H4 (cell line): ENCODE measurements at regions not wholly inside any gene's neighbourhood (a gene's known extent, or its start where the extent isn't known, plus 50 kb on each side); places are given as distances from the start of the nearest gene placed in this dataset.

ENCODE experiments used
- DNase-seq: peaks from one replicate; pipeline ENCODE4 v3.0.0-alpha.2; 2015; ENCODE audit warnings: low spot score

GRCh38 chr4:122034619-122035018, 82.8 kb upstream of the TRPC3 start:
- DNase-seq: no peak

- DNase-seq: no peak
Measured at GRCh38 chr4:122027203-122027602, 75.3 kb upstream of the TRPC3 start.

- DNase-seq: no peak
Measured at GRCh38 chr4:122017296-122017695, 65.4 kb upstream of the TRPC3 start.

- no peak for DNase-seq
Measured at GRCh38 chr4:122015203-122015602, 63.3 kb upstream of the TRPC3 start.

DNA sequence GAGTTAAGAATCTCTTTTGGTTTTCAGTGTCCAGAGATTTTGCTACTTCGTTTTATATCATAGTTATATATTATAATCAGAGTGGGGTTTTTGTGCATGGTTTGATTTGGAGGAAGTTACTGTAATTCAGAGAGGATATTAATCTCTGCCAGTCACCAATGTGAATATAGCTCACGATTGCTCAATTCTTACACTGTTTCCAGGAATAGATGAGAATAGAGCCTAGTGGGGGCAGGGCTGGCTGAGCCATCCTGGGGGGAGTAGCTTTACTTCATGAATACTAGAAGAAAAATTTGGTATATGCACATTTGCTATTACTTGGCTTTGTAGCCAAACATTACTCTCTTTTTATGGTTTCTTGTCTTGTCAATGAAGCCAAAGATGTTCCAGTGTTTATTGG, 60.9 kb upstream of the TRPC3 start:
- no peak for DNase-seq

DNA sequence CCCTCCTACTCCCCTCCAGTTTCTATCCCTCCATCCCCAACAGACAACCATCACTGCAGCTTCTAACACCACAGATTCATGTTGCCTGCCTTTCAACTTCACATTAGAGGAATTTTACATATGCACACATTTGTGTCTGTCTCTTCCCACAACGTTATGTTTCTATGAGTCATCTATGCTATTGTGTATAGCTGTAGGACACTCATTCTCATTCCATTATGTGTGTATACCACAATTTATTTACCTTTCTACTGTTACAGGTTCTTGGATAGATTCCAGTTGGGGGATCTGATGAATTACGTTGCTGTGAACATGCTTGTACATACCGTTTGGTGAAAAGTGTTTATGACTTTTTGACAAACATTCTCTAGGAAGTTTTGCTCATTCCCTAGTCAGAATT, 58.8 kb upstream of the TRPC3 start:
- peak; percentile 66 for DNase-seq

GRCh38 chr4:122009524-122009923, 57.7 kb upstream of the TRPC3 start:
- no peak for DNase-seq

DNA sequence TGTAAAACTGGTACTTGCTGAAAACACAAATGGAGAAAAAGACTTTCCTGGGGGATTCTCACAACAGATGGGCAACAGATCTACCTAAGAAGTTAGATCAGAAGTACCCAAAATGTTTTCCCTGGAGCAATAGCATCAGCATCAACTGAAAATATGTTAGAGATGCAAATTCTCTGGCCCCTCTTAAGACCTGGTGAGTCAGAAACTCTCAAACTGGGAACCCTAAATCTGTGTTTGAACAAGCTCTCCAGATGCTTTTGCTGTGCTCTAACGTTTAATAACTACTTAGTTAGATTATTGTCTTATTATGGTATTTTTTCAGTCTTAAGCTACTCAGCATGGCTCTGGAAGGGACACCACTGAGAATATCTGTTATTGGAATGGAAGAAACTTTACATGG, 55.2 kb upstream of the TRPC3 start:
- DNase-seq: no peak

GRCh38 chr4:122005064-122005755, 53.4 kb upstream of the TRPC3 start:
- peak; percentile 38 for DNase-seq

DNA sequence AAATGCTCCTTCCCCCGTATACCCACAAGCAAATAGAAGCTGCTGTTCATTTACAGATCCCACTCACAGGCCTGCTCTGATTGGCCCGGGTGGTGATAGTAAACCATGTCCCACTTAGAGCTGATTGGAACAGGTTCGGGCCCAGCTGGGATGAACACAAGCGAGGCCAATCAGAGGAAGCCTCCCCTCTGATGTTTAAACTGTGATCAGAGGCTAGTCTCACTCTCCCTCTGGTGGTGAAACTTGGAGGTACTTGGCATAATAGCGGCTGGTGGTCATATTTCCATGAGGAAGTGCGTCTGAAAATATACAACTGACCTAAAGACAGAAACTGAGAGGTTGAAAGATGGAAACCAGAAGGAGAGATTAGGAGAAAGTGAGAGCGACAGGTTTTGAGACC, 51.5 kb upstream of the TRPC3 start:
- peak; percentile 33 for DNase-seq
